ENCODE measurements at regions not wholly inside any gene's neighbourhood (a gene's known extent, or its start where the extent isn't known, plus 50 kb on each side); places are given as distances from the start of the nearest gene placed in this dataset.
"Not testable (repeated sequence)": the region's sequence is repeated elsewhere in the genome, so short reads cannot be mapped to it uniquely, and the experiment has no call there.

- 85 to 89% methylated on average over 9 to 12 of the region's 13 CpGs for WGBS, 2 experiments (ENCODE audit: insufficient coverage in 2 of 2)
- no peaks in the 10 kb centered on the region for H3K9me3 ChIP-seq (ENCODE audit: control insufficient read depth, low read length)
- H3K27ac ChIP-seq (ENCODE audit: low read depth, low read length, severe bottlenecking): no peak overlapping the region
- H3K4me3 ChIP-seq (ENCODE audit: extremely low read depth, insufficient read depth, low read length, poor library complexity, severe bottlenecking): no peak overlapping the region
- H3K4me1 ChIP-seq (ENCODE audit: control insufficient read depth, insufficient read depth, low read length, poor library complexity, severe bottlenecking): no peaks in the 10 kb centered on the region
- H3K36me3 ChIP-seq (ENCODE audit: control insufficient read depth, insufficient read depth, low read length): no peaks in the 10 kb centered on the region
These were observed 62.9 kb upstream of the PRR23C start for GRCh38 chr3:139107424-139108252.

DNA sequence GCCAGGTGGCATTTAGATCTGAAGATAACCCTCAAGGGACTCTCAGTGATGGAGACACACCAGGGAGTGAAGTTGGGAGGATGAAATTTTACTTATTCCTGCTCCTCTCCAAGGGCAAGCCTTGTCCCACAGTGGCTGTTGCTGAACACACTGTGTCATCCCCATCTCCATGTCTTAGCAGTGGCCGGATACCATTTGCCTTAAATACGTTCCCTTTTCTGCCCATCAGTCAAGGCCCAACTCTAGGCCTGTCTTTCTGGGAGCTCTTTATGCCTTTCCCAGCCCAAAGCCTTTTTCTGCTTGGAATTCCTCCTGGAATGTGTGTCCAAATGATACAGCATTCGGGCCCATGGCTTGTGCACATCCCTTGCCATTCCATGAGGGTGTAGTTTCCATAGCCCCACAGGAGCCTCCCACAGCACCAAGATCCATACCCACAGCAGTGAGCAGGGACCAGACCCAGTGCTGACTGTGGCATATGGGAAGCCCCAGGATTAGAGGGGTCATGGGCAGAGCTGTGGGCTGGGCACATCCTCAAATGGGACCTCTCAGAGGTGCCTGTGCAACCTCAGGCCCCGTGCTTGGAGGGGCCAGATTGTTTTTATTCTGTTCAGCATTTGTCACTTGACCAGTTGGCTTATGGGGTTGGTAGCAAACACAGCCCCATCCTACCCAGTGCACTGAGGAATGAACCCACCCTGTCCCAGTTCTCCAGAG, 63.7 kb upstream of the PRR23C start:
- Histone ChIP-seq H3K36me3 (ENCODE audit: control insufficient read depth, insufficient read depth, low read length) (no peaks in the 10 kb centered on the region), H3K9me3 (ENCODE audit: control insufficient read depth, low read length) (no peaks in the 10 kb centered on the region), H3K4me1 (ENCODE audit: control insufficient read depth, insufficient read depth, low read length, poor library complexity, severe bottlenecking) (no peaks in the 10 kb centered on the region), H3K27ac (ENCODE audit: low read depth, low read length, severe bottlenecking) (no peak overlapping the region), H3K4me3 (ENCODE audit: extremely low read depth, insufficient read depth, low read length, poor library complexity, severe bottlenecking) (no peak overlapping the region)
- WGBS, 2 experiments (ENCODE audit: insufficient coverage in 2 of 2): 71 to 97% methylated on average over 3 to 4 of the region's 4 CpGs

GRCh38 chr3:139109271-139109670, 64.6 kb upstream of the PRR23C start:
- H3K27ac ChIP-seq (ENCODE audit: low read depth, low read length, severe bottlenecking): no peak overlapping the region
- H3K9me3 ChIP-seq (ENCODE audit: control insufficient read depth, low read length): no peaks in the 10 kb centered on the region
- H3K4me3 ChIP-seq (ENCODE audit: extremely low read depth, insufficient read depth, low read length, poor library complexity, severe bottlenecking): no peak overlapping the region
- WGBS, 2 experiments (ENCODE audit: insufficient coverage in 2 of 2): 62 to 65% methylated on average over 2 to 3 of the region's 5 CpGs
- H3K4me1 ChIP-seq (ENCODE audit: control insufficient read depth, insufficient read depth, low read length, poor library complexity, severe bottlenecking): no peaks in the 10 kb centered on the region
- H3K36me3 ChIP-seq (ENCODE audit: control insufficient read depth, insufficient read depth, low read length): no peaks in the 10 kb centered on the region

DNA sequence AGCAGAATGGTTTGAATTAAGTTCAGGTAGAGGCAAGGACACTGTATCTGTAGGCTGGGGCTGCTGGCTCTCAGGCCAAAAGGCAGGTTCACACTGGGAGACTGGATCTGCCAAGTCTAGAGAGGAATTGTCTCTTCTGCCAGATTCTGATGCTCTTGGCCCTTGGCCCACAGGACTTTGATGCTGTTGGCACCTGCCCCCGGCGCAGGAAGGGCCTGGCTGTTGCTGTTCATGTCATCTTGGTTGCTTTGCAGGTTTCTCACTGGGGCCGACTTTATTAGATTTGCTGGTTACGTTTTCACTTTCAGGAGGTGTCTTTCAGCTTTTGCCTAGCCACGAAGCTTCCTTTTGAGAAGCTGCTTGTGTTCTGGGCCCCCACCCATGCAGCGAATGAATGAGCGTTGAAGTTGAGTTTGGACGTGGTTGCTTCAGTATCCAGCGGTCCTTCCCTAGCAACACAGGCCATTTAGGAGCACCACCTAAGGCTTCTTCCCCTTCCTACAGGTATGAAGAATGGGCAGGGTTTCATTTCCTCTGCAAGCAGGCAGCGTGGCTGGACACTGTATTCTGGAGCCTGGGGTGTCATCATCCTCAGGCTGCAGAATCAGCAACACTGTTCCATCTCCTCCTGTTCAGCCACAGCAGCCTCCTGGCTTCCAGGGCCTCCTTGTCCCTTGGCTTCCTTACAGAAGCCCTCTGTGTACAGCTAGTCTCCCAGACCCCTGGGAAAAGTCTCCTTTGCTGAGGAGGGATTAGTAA, 65.6 kb upstream of the PRR23C start:
- WGBS, 2 experiments (ENCODE audit: insufficient coverage in 2 of 2): 79 to 83% methylated on average over 6 to 7 of the region's 10 CpGs
- no peak overlapping the region for H3K4me3 ChIP-seq (ENCODE audit: extremely low read depth, insufficient read depth, low read length, poor library complexity, severe bottlenecking)
- no peaks in the 10 kb centered on the region for H3K4me1 ChIP-seq (ENCODE audit: control insufficient read depth, insufficient read depth, low read length, poor library complexity, severe bottlenecking)
- no peaks in the 10 kb centered on the region for H3K9me3 ChIP-seq (ENCODE audit: control insufficient read depth, low read length)
- no peaks in the 10 kb centered on the region for H3K36me3 ChIP-seq (ENCODE audit: control insufficient read depth, insufficient read depth, low read length)
- no peak overlapping the region for H3K27ac ChIP-seq (ENCODE audit: low read depth, low read length, severe bottlenecking)

GRCh38 chr3:139110929-139111328, 66.2 kb upstream of the PRR23C start:
- not testable (repeated sequence) for H3K4me3 ChIP-seq (ENCODE audit: extremely low read depth, insufficient read depth, low read length, poor library complexity, severe bottlenecking); H3K4me1 ChIP-seq (ENCODE audit: control insufficient read depth, insufficient read depth, low read length, poor library complexity, severe bottlenecking); H3K27ac ChIP-seq (ENCODE audit: low read depth, low read length, severe bottlenecking); H3K36me3 ChIP-seq (ENCODE audit: control insufficient read depth, insufficient read depth, low read length); H3K9me3 ChIP-seq (ENCODE audit: control insufficient read depth, low read length)
- whole genome bisulfite sequencing, 2 experiments (ENCODE audit: insufficient coverage in 2 of 2): 79 to 86% methylated on average over 2 of the region's 2 CpGs

- H3K4me3 ChIP-seq (ENCODE audit: extremely low read depth, insufficient read depth, low read length, poor library complexity, severe bottlenecking): no peak overlapping the region
- no peaks in the 10 kb centered on the region for H3K9me3 ChIP-seq (ENCODE audit: control insufficient read depth, low read length)
- H3K4me1 ChIP-seq (ENCODE audit: control insufficient read depth, insufficient read depth, low read length, poor library complexity, severe bottlenecking): no peaks in the 10 kb centered on the region
- H3K27ac ChIP-seq (ENCODE audit: low read depth, low read length, severe bottlenecking): no peak overlapping the region
- H3K36me3 ChIP-seq (ENCODE audit: control insufficient read depth, insufficient read depth, low read length): no peaks in the 10 kb centered on the region
- 13 to 14% methylated on average over 4 to 11 of the region's 13 CpGs for WGBS, 2 experiments (ENCODE audit: insufficient coverage in 2 of 2)
These were observed 66.9 kb upstream of the PRR23C start for GRCh38 chr3:139111392-139112229.

GRCh38 chr3:139112230-139112558, 67.5 kb upstream of the PRR23C start:
- 0% methylated on average over 1 of the region's 1 CpG; no CpG with 5 or more reads in 1 of the 2 experiments for WGBS, 2 experiments (ENCODE audit: insufficient coverage in 2 of 2)
- Histone ChIP-seq H3K9me3 (ENCODE audit: control insufficient read depth, low read length) (no peaks in the 10 kb centered on the region), H3K4me3 (ENCODE audit: extremely low read depth, insufficient read depth, low read length, poor library complexity, severe bottlenecking) (no peak overlapping the region), H3K36me3 (ENCODE audit: control insufficient read depth, insufficient read depth, low read length) (no peaks in the 10 kb centered on the region), H3K4me1 (ENCODE audit: control insufficient read depth, insufficient read depth, low read length, poor library complexity, severe bottlenecking) (no peaks in the 10 kb centered on the region), H3K27ac (ENCODE audit: low read depth, low read length, severe bottlenecking) (no peak overlapping the region)

GRCh38 chr3:139113231-139113992, 68.7 kb upstream of the PRR23C start:
- Histone ChIP-seq H3K36me3 (ENCODE audit: control insufficient read depth, insufficient read depth, low read length) (no peaks in the 10 kb centered on the region), H3K4me3 (ENCODE audit: extremely low read depth, insufficient read depth, low read length, poor library complexity, severe bottlenecking) (no peak overlapping the region), H3K9me3 (ENCODE audit: control insufficient read depth, low read length) (no peaks in the 10 kb centered on the region), H3K4me1 (ENCODE audit: control insufficient read depth, insufficient read depth, low read length, poor library complexity, severe bottlenecking) (no peaks in the 10 kb centered on the region), H3K27ac (ENCODE audit: low read depth, low read length, severe bottlenecking) (no peak overlapping the region)
- WGBS, 2 experiments (ENCODE audit: insufficient coverage in 2 of 2): 43 to 55% methylated on average over 2 to 6 of the region's 7 CpGs

- no peak overlapping the region for H3K4me3 ChIP-seq (ENCODE audit: extremely low read depth, insufficient read depth, low read length, poor library complexity, severe bottlenecking)
- WGBS, 2 experiments (ENCODE audit: insufficient coverage in 2 of 2): 61% methylated on average over 2 of the region's 4 CpGs; no CpG with 5 or more reads in 1 of the 2 experiments
- no peak overlapping the region for H3K27ac ChIP-seq (ENCODE audit: low read depth, low read length, severe bottlenecking)
- no peaks in the 10 kb centered on the region for H3K36me3 ChIP-seq (ENCODE audit: control insufficient read depth, insufficient read depth, low read length)
- no peaks in the 10 kb centered on the region for H3K9me3 ChIP-seq (ENCODE audit: control insufficient read depth, low read length)
- H3K4me1 ChIP-seq (ENCODE audit: control insufficient read depth, insufficient read depth, low read length, poor library complexity, severe bottlenecking): no peaks in the 10 kb centered on the region
These were observed 69.3 kb upstream of the PRR23C start for GRCh38 chr3:139113993-139114375.

DNA sequence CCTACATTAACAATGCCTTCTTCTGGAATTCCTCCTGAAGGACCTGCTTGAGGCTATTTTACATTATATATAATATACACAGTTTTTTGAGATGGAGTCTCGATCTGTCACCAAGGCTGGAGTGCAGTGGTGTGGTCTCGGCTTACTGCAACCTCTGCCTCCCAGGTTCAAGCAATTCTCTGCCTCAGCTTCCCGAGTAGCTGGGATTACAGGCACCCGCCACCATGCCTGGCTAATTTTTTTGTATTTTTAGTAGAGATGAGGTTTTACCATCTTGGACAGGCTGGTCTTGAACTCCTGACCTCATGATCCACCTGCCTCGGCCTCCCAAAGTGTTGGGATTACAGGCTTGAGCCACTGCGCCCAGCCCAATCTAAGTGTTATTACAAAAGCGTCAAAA, 71.9 kb upstream of the PRR23C start:
- H3K27ac ChIP-seq (ENCODE audit: low read depth, low read length, severe bottlenecking); H3K4me1 ChIP-seq (ENCODE audit: control insufficient read depth, insufficient read depth, low read length, poor library complexity, severe bottlenecking); H3K9me3 ChIP-seq (ENCODE audit: control insufficient read depth, low read length); H3K4me3 ChIP-seq (ENCODE audit: extremely low read depth, insufficient read depth, low read length, poor library complexity, severe bottlenecking); H3K36me3 ChIP-seq (ENCODE audit: control insufficient read depth, insufficient read depth, low read length): not testable (repeated sequence)
- WGBS, 2 experiments (ENCODE audit: insufficient coverage in 2 of 2): 93 to 100% methylated on average over 1 to 3 of the region's 7 CpGs
